HG02571 (cell line): ENCODE measurements at regions not wholly inside any gene's neighbourhood (a gene's known extent, or its start where the extent isn't known, plus 50 kb on each side); places are given as distances from the start of the nearest gene placed in this dataset.
"Not testable (repeated sequence)": the region's sequence is repeated elsewhere in the genome, so short reads cannot be mapped to it uniquely, and the experiment has no call there.

Source experiments
- ATAC-seq: cut with Tn5 transposase; IDR thresholded peaks from one replicate; pipeline ENCODE4 v1.9.1; 2021; ENCODE audit warnings: mild to moderate bottlenecking, moderate library complexity; ENCODE audit not compliant: unreplicated experiment

- no peak for ATAC-seq
These were observed 54.4 kb upstream of the GRIP1 start for GRCh38 chr12:66733321-66733720.

GRCh38 chr12:66733839-66734238 is 55.0 kb upstream of the GRIP1 start:
- ATAC-seq, result no peak

GRCh38 chr12:66735275-66735674 is 56.4 kb upstream of the GRIP1 start:
- ATAC-seq, result no peak

- no peak for ATAC-seq
These were observed 58.1 kb upstream of the GRIP1 start for GRCh38 chr12:66736931-66737330.

- ATAC-seq, result no peak
These were observed 60.4 kb upstream of the GRIP1 start for GRCh38 chr12:66739266-66739665.

- ATAC-seq, result no peak
These were observed 61.2 kb upstream of the GRIP1 start for GRCh38 chr12:66739940-66740651.

- no peak for ATAC-seq
These were observed 61.9 kb upstream of the GRIP1 start for GRCh38 chr12:66740732-66741131.

GRCh38 chr12:66741919-66742318 is 63.0 kb upstream of the GRIP1 start:
- ATAC-seq, result no peak

- ATAC-seq, result no peak
These were observed 63.9 kb upstream of the GRIP1 start for GRCh38 chr12:66742508-66743367.

- no peak for ATAC-seq
These were observed 65.6 kb upstream of the GRIP1 start for GRCh38 chr12:66744461-66744860.

- ATAC-seq, result no peak
These were observed 66.1 kb upstream of the GRIP1 start for GRCh38 chr12:66744956-66745383.

- no peak for ATAC-seq
These were observed 67.8 kb upstream of the GRIP1 start for GRCh38 chr12:66746489-66747201.

- no peak for ATAC-seq
These were observed 72.7 kb upstream of the GRIP1 start for GRCh38 chr12:66751432-66752113.

GRCh38 chr12:66753810-66754209 is 74.9 kb upstream of the GRIP1 start:
- ATAC-seq, result no peak

- no peak for ATAC-seq
These were observed 77.0 kb upstream of the GRIP1 start for GRCh38 chr12:66755727-66756395.

GRCh38 chr12:66756631-66757030 is 77.8 kb upstream of the GRIP1 start:
- no peak for ATAC-seq

- not testable (repeated sequence) for ATAC-seq
These were observed 81.2 kb upstream of the GRIP1 start for GRCh38 chr12:66760122-66760521.

GRCh38 chr12:66763467-66763866 is 84.6 kb upstream of the GRIP1 start:
- ATAC-seq, result no peak

- no peak for ATAC-seq
These were observed 86.3 kb upstream of the GRIP1 start for GRCh38 chr12:66765204-66765603.

- no peak for ATAC-seq
These were observed 88.7 kb upstream of the GRIP1 start for GRCh38 chr12:66767536-66767935.
